H9 (cell line): ENCODE measurements at regions not wholly inside any gene's neighbourhood (a gene's known extent, or its start where the extent isn't known, plus 50 kb on each side); places are given as distances from the start of the nearest gene placed in this dataset.

ENCODE experiments used
- DNase-seq: peaks from one replicate; pipeline ENCODE4 v3.0.0-alpha.2; 2017
- H2AFZ ChIP-seq: one replicate; pipeline ENCODE4 v1.6.1; 2013; ENCODE audit warnings: mild to moderate bottlenecking, low read length, control low read depth, moderate library complexity
- H2AK5ac ChIP-seq: 2 replicates; pipeline ENCODE4 v1.6.1; 2013; ENCODE audit warnings: low read length, control low read depth, mixed read lengths; ENCODE audit not compliant: insufficient read length
- H2BK120ac ChIP-seq: one replicate; pipeline ENCODE4 v1.6.1; 2013; ENCODE audit warnings: low read depth, mild to moderate bottlenecking, low read length, control low read depth, inconsistent platforms; ENCODE audit not compliant: poor library complexity, severe bottlenecking
- H2BK12ac ChIP-seq: 2 replicates; pipeline ENCODE4 v1.6.1; 2013; ENCODE audit warnings: low read length, control low read depth, mixed read lengths, low read depth; ENCODE audit not compliant: insufficient read length
- H2BK15ac ChIP-seq: 2 replicates; pipeline ENCODE4 v1.6.1; 2013; ENCODE audit warnings: low read depth, low read length, control low read depth
- H2BK20ac ChIP-seq: one replicate; pipeline ENCODE4 v1.6.1; 2013; ENCODE audit warnings: low read depth, mild to moderate bottlenecking, low read length, control low read depth, inconsistent platforms; ENCODE audit not compliant: poor library complexity, severe bottlenecking
- H2BK5ac ChIP-seq: 2 replicates; pipeline ENCODE4 v1.6.1; 2013; ENCODE audit warnings: low read length, control low read depth, mixed read lengths; ENCODE audit not compliant: insufficient read length
- H3K14ac ChIP-seq: 2 replicates; pipeline ENCODE4 v1.6.1; 2013; ENCODE audit warnings: low read length, control low read depth; ENCODE audit not compliant: insufficient read depth
- H3K18ac ChIP-seq: 2 replicates; pipeline ENCODE4 v1.6.1; 2013; ENCODE audit warnings: low read depth, mild to moderate bottlenecking, mixed read lengths, low read length, control low read depth; ENCODE audit not compliant: insufficient read length
- H3K23ac ChIP-seq: 2 replicates; pipeline ENCODE4 v1.6.1; 2013; ENCODE audit warnings: low read length, control low read depth, mixed read lengths, low read depth; ENCODE audit not compliant: insufficient read length
- H3K23me2 ChIP-seq: 2 replicates; pipeline ENCODE4 v1.6.1; 2013; ENCODE audit warnings: low read depth, mild to moderate bottlenecking, mixed read lengths, low read length, control low read depth; ENCODE audit not compliant: insufficient read length, poor library complexity, severe bottlenecking
- H3K27ac ChIP-seq: 2 replicates; pipeline ENCODE4 v1.5.1; 2013; ENCODE audit warnings: low read length, control low read depth, mixed read lengths, low read depth; ENCODE audit not compliant: insufficient read length
- H3K27me3 ChIP-seq: 2 replicates; pipeline ENCODE4 v1.6.1; 2013; ENCODE audit warnings: low read length, control low read depth, inconsistent platforms; ENCODE audit not compliant: insufficient read depth
- H3K4ac ChIP-seq: 2 replicates; pipeline ENCODE4 v1.6.1; 2013; ENCODE audit warnings: low read depth, mild to moderate bottlenecking, control low read depth, inconsistent platforms, low read length, moderate library complexity
- H3K4me1 ChIP-seq: 2 replicates; pipeline ENCODE4 v1.6.1; 2013; ENCODE audit warnings: low read length, control low read depth, inconsistent platforms; ENCODE audit not compliant: insufficient read depth
- H3K4me2 ChIP-seq: 2 replicates; pipeline ENCODE4 v1.6.1; 2013; ENCODE audit warnings: low read length, control low read depth, mixed read lengths; ENCODE audit not compliant: insufficient read length, insufficient read depth
- H3K56ac ChIP-seq: 2 replicates; pipeline ENCODE4 v1.6.1; 2013; ENCODE audit warnings: low read depth, mild to moderate bottlenecking, mixed read lengths, low read length, control low read depth; ENCODE audit not compliant: insufficient read length
- H3K79me1 ChIP-seq: 2 replicates; pipeline ENCODE4 v1.6.1; 2013; ENCODE audit warnings: low read depth, mild to moderate bottlenecking, moderate library complexity, low read length, control low read depth, inconsistent platforms; ENCODE audit not compliant: insufficient read depth, poor library complexity, severe bottlenecking
- H3K79me2 ChIP-seq: 2 replicates; pipeline ENCODE4 v1.6.1; 2013; ENCODE audit warnings: low read length, control low read depth, inconsistent platforms; ENCODE audit not compliant: insufficient read depth
- H3K9ac ChIP-seq: 2 replicates; pipeline ENCODE4 v1.6.1; 2013; ENCODE audit warnings: low read length, control low read depth, mixed read lengths; ENCODE audit not compliant: insufficient read length; ENCODE audit errors: extremely low read depth
- H3K9me3 ChIP-seq: one replicate; pipeline ENCODE4 v1.6.1; 2013; ENCODE audit warnings: low read depth, low read length, inconsistent platforms; ENCODE audit not compliant: control insufficient read depth
- H3T11ph ChIP-seq: one replicate; pipeline ENCODE4 v1.6.1; 2013; ENCODE audit warnings: mild to moderate bottlenecking, low read length, control low read depth, inconsistent platforms
- H4K20me1 ChIP-seq: one replicate; pipeline ENCODE4 v1.6.1; 2013; ENCODE audit not compliant: control insufficient read depth, insufficient read length, insufficient read depth
- H4K5ac ChIP-seq: 2 replicates; pipeline ENCODE4 v1.6.1; 2013; ENCODE audit warnings: low read depth, mild to moderate bottlenecking, mixed read lengths, low read length, control low read depth; ENCODE audit not compliant: insufficient read length
- H4K8ac ChIP-seq: replicated peaks from 2 replicates; pipeline ENCODE4 v1.6.1; 2013; ENCODE audit warnings: low read length, control low read depth, mixed read lengths, low read depth; ENCODE audit not compliant: insufficient read length
- H4K91ac ChIP-seq: 2 replicates; pipeline ENCODE4 v1.6.1; 2013; ENCODE audit warnings: low read depth, mild to moderate bottlenecking, moderate library complexity, mixed read lengths, low read length, control low read depth; ENCODE audit not compliant: insufficient read length
- H3K27ac Mint-ChIP-seq, 3 experiments: 2 replicates in 2 of 3; 3 replicates in 1 of 3; pipeline ENCODE4 v1.8.0; 2020 to 2021; ENCODE audit warnings: mixed read lengths in 3 of 3, mild to moderate bottlenecking in 1 of 3, moderate library complexity in 1 of 3
- H3K27me3 Mint-ChIP-seq: 2 replicates; pipeline ENCODE4 v1.8.0; 2021; ENCODE audit warnings: low read depth, mild to moderate bottlenecking, moderate library complexity, mixed read lengths
- H3K36me3 Mint-ChIP-seq, 3 experiments: 2 replicates in 2 of 3; 3 replicates in 1 of 3; pipeline ENCODE4 v1.8.0; 2020 to 2021; ENCODE audit warnings: low read depth in 3 of 3, mixed read lengths in 3 of 3; ENCODE audit not compliant: insufficient read depth in 1 of 3
- H3K4me1 Mint-ChIP-seq, 2 experiments: 2 replicates each; pipeline ENCODE4 v1.8.0; 2020; ENCODE audit warnings: mixed read lengths in 2 of 2
- H3K4me3 Mint-ChIP-seq, 2 experiments: 2 replicates in 1 of 2; 3 replicates in 1 of 2; pipeline ENCODE4 v1.8.0; 2020 to 2021; ENCODE audit warnings: mild to moderate bottlenecking in 2 of 2, mixed read lengths in 2 of 2, moderate library complexity in 1 of 2
- H3K9me3 Mint-ChIP-seq, 2 experiments: 2 replicates in 1 of 2; 3 replicates in 1 of 2; pipeline ENCODE4 v1.8.0; 2020; ENCODE audit warnings: mild to moderate bottlenecking in 2 of 2, mixed read lengths in 2 of 2, moderate library complexity in 1 of 2
- WGBS: extraction: QIAGEN DNeasy Blood & Tissue Kit; methylation state at CpG from one replicate; pipeline ENCODE4 v1.1.7; 2013; ENCODE audit warnings: missing lambda C conversion rate, low lambda C conversion rate, mixed read lengths; ENCODE audit not compliant: insufficient read length; ENCODE audit errors: extremely low coverage; 5-methylcytosine and 5-hydroxymethylcytosine counted together
- TF ChIP-seq, protein P1 (sequence below): fragments of 200-600 bp; sonication (generic); conservative IDR thresholded peaks from 3 replicates; pipeline ENCODE4 v1.8.0; 2021; ENCODE audit warnings: antibody characterized with exemption, mild to moderate bottlenecking

DNA sequence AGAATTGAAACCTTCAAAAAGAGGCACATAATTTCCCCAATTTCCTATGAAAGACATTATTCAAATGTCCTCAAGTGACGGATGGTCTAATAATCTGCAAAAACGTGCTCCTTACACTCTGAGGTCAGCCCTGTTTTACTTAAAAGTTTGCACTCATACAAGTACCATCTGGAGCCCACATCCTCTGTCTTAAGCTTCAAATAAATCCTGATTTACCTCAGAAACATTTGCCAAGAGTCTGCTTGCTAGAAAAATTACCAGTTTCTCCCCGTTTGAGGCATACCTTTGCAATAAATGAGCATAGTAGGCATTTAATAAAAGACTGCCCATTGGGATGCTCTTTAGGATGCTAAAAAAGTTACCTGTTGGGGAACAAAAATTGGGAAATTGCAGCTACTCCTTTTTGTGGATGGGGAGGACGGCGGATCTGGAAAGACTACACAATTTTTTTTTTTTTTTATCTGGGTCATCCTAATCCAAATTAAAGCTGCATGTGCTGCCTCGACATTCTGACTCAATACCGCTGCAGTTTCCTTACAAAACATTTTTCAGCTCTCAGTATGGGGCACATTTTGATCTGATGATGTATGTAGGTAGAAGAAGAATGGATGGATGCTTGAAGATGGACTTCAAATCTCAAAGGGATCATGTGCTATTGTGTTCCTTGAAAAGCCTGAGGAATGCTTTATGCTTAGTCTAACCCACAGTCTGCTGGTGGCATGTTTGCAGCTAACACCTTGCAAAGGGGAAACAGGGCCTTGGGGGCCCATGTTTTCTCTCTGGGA lies 233.7 kb upstream of the ADAMTS9 start:
- Histone ChIP-seq H3K79me2 (no peaks in the 10 kb centered on the region), H3K23ac (no peak overlapping the region)

More for the DNA sequence above, 233.7 kb upstream of the ADAMTS9 start:
- no peak overlapping the region for H4K91ac ChIP-seq
- H3K4me2 ChIP-seq, result no peak overlapping the region
- TF ChIP-seq, protein P1, sequence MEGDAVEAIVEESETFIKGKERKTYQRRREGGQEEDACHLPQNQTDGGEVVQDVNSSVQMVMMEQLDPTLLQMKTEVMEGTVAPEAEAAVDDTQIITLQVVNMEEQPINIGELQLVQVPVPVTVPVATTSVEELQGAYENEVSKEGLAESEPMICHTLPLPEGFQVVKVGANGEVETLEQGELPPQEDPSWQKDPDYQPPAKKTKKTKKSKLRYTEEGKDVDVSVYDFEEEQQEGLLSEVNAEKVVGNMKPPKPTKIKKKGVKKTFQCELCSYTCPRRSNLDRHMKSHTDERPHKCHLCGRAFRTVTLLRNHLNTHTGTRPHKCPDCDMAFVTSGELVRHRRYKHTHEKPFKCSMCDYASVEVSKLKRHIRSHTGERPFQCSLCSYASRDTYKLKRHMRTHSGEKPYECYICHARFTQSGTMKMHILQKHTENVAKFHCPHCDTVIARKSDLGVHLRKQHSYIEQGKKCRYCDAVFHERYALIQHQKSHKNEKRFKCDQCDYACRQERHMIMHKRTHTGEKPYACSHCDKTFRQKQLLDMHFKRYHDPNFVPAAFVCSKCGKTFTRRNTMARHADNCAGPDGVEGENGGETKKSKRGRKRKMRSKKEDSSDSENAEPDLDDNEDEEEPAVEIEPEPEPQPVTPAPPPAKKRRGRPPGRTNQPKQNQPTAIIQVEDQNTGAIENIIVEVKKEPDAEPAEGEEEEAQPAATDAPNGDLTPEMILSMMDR, result no peak
- WGBS, result no CpG with 5 or more reads among the region's 7 CpGs
- no peaks in the 10 kb centered on the region for H3K23me2 ChIP-seq
- H3K27me3 ChIP-seq, result no peaks in the 10 kb centered on the region
- no peak overlapping the region for H3K14ac ChIP-seq
- no peak overlapping the region for H2AFZ ChIP-seq
- no peak overlapping the region for H3K27ac ChIP-seq
- peaks cover 5% of the 10 kb centered on the region for H3K4me1 ChIP-seq
- no peak overlapping the region for H2BK120ac ChIP-seq
- H3K4ac ChIP-seq, result no peak overlapping the region
- H3K9me3 ChIP-seq, result no peaks in the 10 kb centered on the region
- H2BK20ac ChIP-seq, result no peak overlapping the region
- no peak overlapping the region for H2BK15ac ChIP-seq
- no peak overlapping the region for H3K4me3 Mint-ChIP-seq
- H3K36me3 Mint-ChIP-seq, result no peaks in the 10 kb centered on the region; a peak in 1 of 7 replicates
- peaks cover 26 to 32% of the 10 kb centered on the region in 2 experiments for H3K4me1 Mint-ChIP-seq
- H4K20me1 ChIP-seq, result no peaks in the 10 kb centered on the region
- no peak overlapping the region for H3T11ph ChIP-seq
- H2BK12ac ChIP-seq, result no peak overlapping the region
- peaks cover 7% of the 10 kb centered on the region for H3K27me3 Mint-ChIP-seq
- H3K27ac Mint-ChIP-seq, result no peak overlapping the region
- H2AK5ac ChIP-seq, result no peak overlapping the region
- no peak overlapping the region for H3K9ac ChIP-seq
- no peak for DNase-seq
- H3K56ac ChIP-seq, result no peak overlapping the region
- H3K9me3 Mint-ChIP-seq, result no peaks in the 10 kb centered on the region
- no peak overlapping the region for H2BK5ac ChIP-seq
- no peak overlapping the region for H4K5ac ChIP-seq
- no peak overlapping the region for H4K8ac ChIP-seq
- H3K18ac ChIP-seq, result no peak overlapping the region
- no peaks in the 10 kb centered on the region for H3K79me1 ChIP-seq
